Liver (tissue), 8 donors: ENCODE measurements at regions not wholly inside any gene's neighbourhood (a gene's known extent, or its start where the extent isn't known, plus 50 kb on each side); places are given as distances from the start of the nearest gene placed in this dataset.

Experiments used
- DNase-seq: peaks from one replicate; pipeline ENCODE4 v3.0.0-alpha.2; 2017; ENCODE audit warnings: low spot score
- H3K27ac ChIP-seq, 2 donors: one replicate each; pipeline ENCODE4 v1.7.0; 2013; ENCODE audit warnings: inconsistent platforms in 2 of 2, low read length in 2 of 2, control low read depth in 1 of 2, low read depth in 1 of 2, mild to moderate bottlenecking in 1 of 2
- H3K27me3 ChIP-seq, 4 donors: one replicate each; pipeline versions ENCODE4 v1.6.1 to v1.7.0; 2013; ENCODE audit warnings: low read length in 3 of 4, inconsistent platforms in 1 of 4, mild to moderate bottlenecking in 1 of 4, moderate library complexity in 1 of 4; ENCODE audit not compliant: control insufficient read depth in 4 of 4, insufficient read depth in 4 of 4
- H3K36me3 ChIP-seq, 4 donors: one replicate each; pipeline versions ENCODE4 v1.6.1 to v1.7.0; 2013; ENCODE audit warnings: low read length in 3 of 4, mild to moderate bottlenecking in 3 of 4, low read depth in 1 of 4, moderate library complexity in 1 of 4; ENCODE audit not compliant: control insufficient read depth in 4 of 4, insufficient read depth in 3 of 4
- H3K4me1 ChIP-seq, 4 donors: one replicate each; pipeline versions ENCODE4 v1.6.1 to v1.7.0; 2013; ENCODE audit warnings: low read length in 3 of 4, mild to moderate bottlenecking in 3 of 4, moderate library complexity in 1 of 4; ENCODE audit not compliant: control insufficient read depth in 4 of 4, insufficient read depth in 4 of 4
- H3K4me3 ChIP-seq, 3 donors: one replicate each; pipeline versions ENCODE4 v1.6.1 to v1.7.0; 2013; ENCODE audit warnings: low read length in 3 of 3, control low read depth in 1 of 3, low read depth in 1 of 3, mild to moderate bottlenecking in 1 of 3
- H3K9ac ChIP-seq, 2 donors: one replicate each; pipeline ENCODE4 v1.7.0; 2013; ENCODE audit warnings: low read length in 2 of 2, mild to moderate bottlenecking in 2 of 2, moderate library complexity in 2 of 2, control low read depth in 1 of 2, low read depth in 1 of 2
- H3K9me3 ChIP-seq, 4 donors: one replicate each; pipeline versions ENCODE4 v1.6.1 to v1.7.0; 2013; ENCODE audit warnings: low read length in 3 of 4; ENCODE audit not compliant: control insufficient read depth in 4 of 4
- EGR1 ChIP-seq, 2 donors: IDR thresholded peaks; 2 replicates each; pipeline ENCODE4 v1.6.1; 2016 to 2018; ENCODE audit warnings: antibody characterized with exemption in 2 of 2, low read depth in 2 of 2
- FOXA1 ChIP-seq: IDR thresholded peaks from 2 replicates; pipeline ENCODE4 v1.6.1; 2016; ENCODE audit warnings: antibody characterized with exemption
- FOXA2 ChIP-seq: IDR thresholded peaks from 2 replicates; pipeline ENCODE4 v1.6.1; 2016; ENCODE audit warnings: antibody characterized with exemption
- GABPA ChIP-seq, 2 donors: IDR thresholded peaks in 1 of 2; conservative IDR thresholded peaks in 1 of 2; 2 replicates each; pipeline ENCODE4 v1.6.1; 2016; ENCODE audit warnings: antibody characterized with exemption in 2 of 2, mild to moderate bottlenecking in 1 of 2, moderate library complexity in 1 of 2
- HNF4A ChIP-seq, 2 donors: conservative IDR thresholded peaks; 2 replicates each; pipeline ENCODE4 v1.6.1; 2016; ENCODE audit warnings: antibody characterized with exemption in 2 of 2, mild to moderate bottlenecking in 2 of 2
- HNF4G ChIP-seq: IDR thresholded peaks from 2 replicates; pipeline ENCODE4 v1.6.1; 2016; ENCODE audit warnings: antibody characterized with exemption
- JUND ChIP-seq, 2 donors: IDR thresholded peaks; 2 replicates each; pipeline ENCODE4 v1.6.1; 2016; ENCODE audit warnings: antibody characterized with exemption in 2 of 2
- NR2F2 ChIP-seq: IDR thresholded peaks from 2 replicates; pipeline ENCODE4 v1.6.1; 2016; ENCODE audit warnings: antibody characterized with exemption
- RAD21 ChIP-seq, 2 donors: IDR thresholded peaks; 2 replicates each; pipeline ENCODE4 v1.6.1; 2016; ENCODE audit warnings: antibody characterized with exemption in 2 of 2, mild to moderate bottlenecking in 2 of 2
- RXRA ChIP-seq, 2 donors: IDR thresholded peaks; 2 replicates each; pipeline ENCODE4 v1.6.1; 2017 to 2018; ENCODE audit warnings: antibody characterized with exemption in 2 of 2, mild to moderate bottlenecking in 1 of 2
- SP1 ChIP-seq: IDR thresholded peaks from 2 replicates; pipeline ENCODE4 v1.6.1; 2018; ENCODE audit warnings: antibody characterized with exemption, mild to moderate bottlenecking
- TAF1 ChIP-seq: conservative IDR thresholded peaks from 2 replicates; pipeline ENCODE4 v1.6.1; 2016; ENCODE audit warnings: antibody characterized with exemption, mild to moderate bottlenecking
- YY1 ChIP-seq: IDR thresholded peaks from 2 replicates; pipeline ENCODE4 v1.6.1; 2016; ENCODE audit warnings: antibody characterized with exemption, mild to moderate bottlenecking
- WGBS: extraction: QIAGEN DNeasy Blood & Tissue Kit; methylation state at CpG from one replicate; pipeline ENCODE4 v1.1.7; 2013; 5-methylcytosine and 5-hydroxymethylcytosine counted together
- TF ChIP-seq, protein P1 (sequence below): IDR thresholded peaks from 2 replicates; pipeline ENCODE4 v1.6.1; 2016; ENCODE audit warnings: antibody characterized with exemption, mild to moderate bottlenecking
- TF ChIP-seq, protein P2 (sequence below): IDR thresholded peaks from 2 replicates; pipeline ENCODE4 v1.6.1; 2016; ENCODE audit warnings: antibody characterized with exemption
- TF ChIP-seq, protein P3 (sequence below): fragments of 150-350 bp; IDR thresholded peaks from 2 replicates; pipeline ENCODE4 v1.5.1; 2017; ENCODE audit warnings: improper control_type of control experiment, low read depth, low read length; ENCODE audit not compliant: missing input control
- TF ChIP-seq, protein P4 (sequence below): IDR thresholded peaks from 2 replicates; pipeline ENCODE4 v1.6.1; 2016; ENCODE audit warnings: antibody characterized with exemption
- donor health status: healthy.
- donor health status: healthy.
- donor health status: healthy.
- donor health status: healthy.
- donor health status: healthy.

DNA sequence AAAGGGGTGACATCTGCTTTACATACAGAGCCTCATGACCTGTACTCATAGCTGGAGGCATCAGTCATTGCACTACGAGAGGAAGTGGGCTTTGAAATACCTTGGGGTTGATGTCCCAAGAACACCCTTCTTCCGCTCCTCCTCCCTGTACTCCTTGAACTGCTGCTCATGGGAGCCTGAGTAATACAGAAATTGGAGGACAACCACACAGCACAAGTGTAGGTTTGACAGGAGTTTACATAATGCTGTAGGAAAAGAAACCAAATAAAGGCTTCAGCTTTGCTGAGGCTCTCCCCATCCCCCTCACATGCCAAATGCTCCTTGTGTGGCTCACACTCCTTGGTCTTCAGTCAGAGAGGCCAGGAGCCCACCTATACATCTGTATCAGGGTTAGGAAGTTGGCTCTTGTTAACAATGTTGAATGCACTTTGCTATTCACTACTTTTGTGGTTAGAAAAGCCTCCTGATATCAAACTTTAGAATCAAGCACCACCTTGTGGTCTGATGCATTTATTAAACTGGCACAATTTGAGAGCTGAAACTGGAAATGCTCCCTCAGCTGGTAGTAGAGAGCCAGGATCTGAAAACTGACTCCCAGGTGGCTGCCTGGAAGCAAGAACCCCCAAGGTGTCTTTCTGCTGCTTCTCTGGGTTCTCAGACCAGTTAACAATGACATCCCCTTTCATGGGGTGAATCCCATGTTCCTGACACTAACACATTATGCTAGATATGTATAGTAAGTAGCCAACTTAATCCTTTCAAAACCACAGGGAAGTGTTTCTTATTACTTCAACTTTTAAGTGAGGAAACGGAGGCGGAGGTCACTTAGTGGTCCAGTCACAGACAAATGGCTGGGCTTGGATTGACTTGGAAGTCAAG is 56.2 kb upstream of the EDN1 start:
- Histone ChIP-seq H3K27me3 (no peaks in the 10 kb centered on the region), H3K4me3 (no peak overlapping the region), H3K36me3 (no peaks in the 10 kb centered on the region), H3K4me1 (peaks cover 3 to 29% (median 13%) of the 10 kb centered on the region in 4 donors), H3K27ac (peak overlapping the region; percentile 6 to 9), H3K9me3 (no peaks in the 10 kb centered on the region), H3K9ac (no peak overlapping the region)
- TF ChIP-seq FOXA1 (no peak), RAD21 (IDR thresholded peaks at IDR 0.05) (peak; percentile 97 to 98), NR2F2 (no peak), YY1 (no peak), FOXA2 (no peak), JUND (IDR thresholded peaks at IDR 0.05) (no peak), EGR1 (IDR thresholded peaks at IDR 0.05; ENCODE audit: low read depth in 2 of 2) (no peak), HNF4G (no peak), RXRA (IDR thresholded peaks at IDR 0.05) (peak in 1 of 2 donors; percentile 25), GABPA (IDR thresholded peaks at IDR 0.05 in 1 of 2, conservative IDR thresholded peaks at IDR 0.05 in 1 of 2) (no peak), SP1 (no peak), TAF1 (no peak), HNF4A (conservative IDR thresholded peaks at IDR 0.05) (no peak)
- TF ChIP-seq, protein P1, sequence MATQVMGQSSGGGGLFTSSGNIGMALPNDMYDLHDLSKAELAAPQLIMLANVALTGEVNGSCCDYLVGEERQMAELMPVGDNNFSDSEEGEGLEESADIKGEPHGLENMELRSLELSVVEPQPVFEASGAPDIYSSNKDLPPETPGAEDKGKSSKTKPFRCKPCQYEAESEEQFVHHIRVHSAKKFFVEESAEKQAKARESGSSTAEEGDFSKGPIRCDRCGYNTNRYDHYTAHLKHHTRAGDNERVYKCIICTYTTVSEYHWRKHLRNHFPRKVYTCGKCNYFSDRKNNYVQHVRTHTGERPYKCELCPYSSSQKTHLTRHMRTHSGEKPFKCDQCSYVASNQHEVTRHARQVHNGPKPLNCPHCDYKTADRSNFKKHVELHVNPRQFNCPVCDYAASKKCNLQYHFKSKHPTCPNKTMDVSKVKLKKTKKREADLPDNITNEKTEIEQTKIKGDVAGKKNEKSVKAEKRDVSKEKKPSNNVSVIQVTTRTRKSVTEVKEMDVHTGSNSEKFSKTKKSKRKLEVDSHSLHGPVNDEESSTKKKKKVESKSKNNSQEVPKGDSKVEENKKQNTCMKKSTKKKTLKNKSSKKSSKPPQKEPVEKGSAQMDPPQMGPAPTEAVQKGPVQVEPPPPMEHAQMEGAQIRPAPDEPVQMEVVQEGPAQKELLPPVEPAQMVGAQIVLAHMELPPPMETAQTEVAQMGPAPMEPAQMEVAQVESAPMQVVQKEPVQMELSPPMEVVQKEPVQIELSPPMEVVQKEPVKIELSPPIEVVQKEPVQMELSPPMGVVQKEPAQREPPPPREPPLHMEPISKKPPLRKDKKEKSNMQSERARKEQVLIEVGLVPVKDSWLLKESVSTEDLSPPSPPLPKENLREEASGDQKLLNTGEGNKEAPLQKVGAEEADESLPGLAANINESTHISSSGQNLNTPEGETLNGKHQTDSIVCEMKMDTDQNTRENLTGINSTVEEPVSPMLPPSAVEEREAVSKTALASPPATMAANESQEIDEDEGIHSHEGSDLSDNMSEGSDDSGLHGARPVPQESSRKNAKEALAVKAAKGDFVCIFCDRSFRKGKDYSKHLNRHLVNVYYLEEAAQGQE: no peak
- TF ChIP-seq, protein P2, sequence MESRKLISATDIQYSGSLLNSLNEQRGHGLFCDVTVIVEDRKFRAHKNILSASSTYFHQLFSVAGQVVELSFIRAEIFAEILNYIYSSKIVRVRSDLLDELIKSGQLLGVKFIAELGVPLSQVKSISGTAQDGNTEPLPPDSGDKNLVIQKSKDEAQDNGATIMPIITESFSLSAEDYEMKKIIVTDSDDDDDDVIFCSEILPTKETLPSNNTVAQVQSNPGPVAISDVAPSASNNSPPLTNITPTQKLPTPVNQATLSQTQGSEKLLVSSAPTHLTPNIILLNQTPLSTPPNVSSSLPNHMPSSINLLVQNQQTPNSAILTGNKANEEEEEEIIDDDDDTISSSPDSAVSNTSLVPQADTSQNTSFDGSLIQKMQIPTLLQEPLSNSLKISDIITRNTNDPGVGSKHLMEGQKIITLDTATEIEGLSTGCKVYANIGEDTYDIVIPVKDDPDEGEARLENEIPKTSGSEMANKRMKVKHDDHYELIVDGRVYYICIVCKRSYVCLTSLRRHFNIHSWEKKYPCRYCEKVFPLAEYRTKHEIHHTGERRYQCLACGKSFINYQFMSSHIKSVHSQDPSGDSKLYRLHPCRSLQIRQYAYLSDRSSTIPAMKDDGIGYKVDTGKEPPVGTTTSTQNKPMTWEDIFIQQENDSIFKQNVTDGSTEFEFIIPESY: no peak
- TF ChIP-seq, protein P3, sequence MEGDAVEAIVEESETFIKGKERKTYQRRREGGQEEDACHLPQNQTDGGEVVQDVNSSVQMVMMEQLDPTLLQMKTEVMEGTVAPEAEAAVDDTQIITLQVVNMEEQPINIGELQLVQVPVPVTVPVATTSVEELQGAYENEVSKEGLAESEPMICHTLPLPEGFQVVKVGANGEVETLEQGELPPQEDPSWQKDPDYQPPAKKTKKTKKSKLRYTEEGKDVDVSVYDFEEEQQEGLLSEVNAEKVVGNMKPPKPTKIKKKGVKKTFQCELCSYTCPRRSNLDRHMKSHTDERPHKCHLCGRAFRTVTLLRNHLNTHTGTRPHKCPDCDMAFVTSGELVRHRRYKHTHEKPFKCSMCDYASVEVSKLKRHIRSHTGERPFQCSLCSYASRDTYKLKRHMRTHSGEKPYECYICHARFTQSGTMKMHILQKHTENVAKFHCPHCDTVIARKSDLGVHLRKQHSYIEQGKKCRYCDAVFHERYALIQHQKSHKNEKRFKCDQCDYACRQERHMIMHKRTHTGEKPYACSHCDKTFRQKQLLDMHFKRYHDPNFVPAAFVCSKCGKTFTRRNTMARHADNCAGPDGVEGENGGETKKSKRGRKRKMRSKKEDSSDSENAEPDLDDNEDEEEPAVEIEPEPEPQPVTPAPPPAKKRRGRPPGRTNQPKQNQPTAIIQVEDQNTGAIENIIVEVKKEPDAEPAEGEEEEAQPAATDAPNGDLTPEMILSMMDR: peak; percentile 90
- TF ChIP-seq, protein P4, sequence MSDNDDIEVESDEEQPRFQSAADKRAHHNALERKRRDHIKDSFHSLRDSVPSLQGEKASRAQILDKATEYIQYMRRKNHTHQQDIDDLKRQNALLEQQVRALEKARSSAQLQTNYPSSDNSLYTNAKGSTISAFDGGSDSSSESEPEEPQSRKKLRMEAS: no peak
- WGBS: 84% methylated on average over 4 of the region's 4 CpGs
- no peak for DNase-seq
